Progenitor cell of endocrine pancreas (in vitro differentiated cells): ENCODE measurements at regions not wholly inside any gene's neighbourhood (a gene's known extent, or its start where the extent isn't known, plus 50 kb on each side); places are given as distances from the start of the nearest gene placed in this dataset.

ENCODE experiments used
- DNase-seq: peaks from one replicate; pipeline ENCODE4 v3.0.0; 2021; ENCODE audit warnings: low spot score; ENCODE audit not compliant: unreplicated experiment
- H3K27ac Mint-ChIP-seq: 2 replicates; pipeline ENCODE4 v1.8.0; 2021; ENCODE audit warnings: mild to moderate bottlenecking, moderate library complexity, mixed read lengths
- H3K27me3 Mint-ChIP-seq: 2 replicates; pipeline ENCODE4 v1.8.0; 2021; ENCODE audit warnings: mixed read lengths
- H3K36me3 Mint-ChIP-seq: 2 replicates; pipeline ENCODE4 v1.8.0; 2022; ENCODE audit warnings: mixed read lengths; ENCODE audit not compliant: insufficient read depth
- H3K4me1 Mint-ChIP-seq: 2 replicates; pipeline ENCODE4 v1.8.0; 2021; ENCODE audit warnings: low read depth, mixed read lengths
- H3K4me3 Mint-ChIP-seq: 2 replicates; pipeline ENCODE4 v1.8.0; 2021; ENCODE audit warnings: low read depth, mild to moderate bottlenecking, moderate library complexity, mixed read lengths
- H3K9me3 Mint-ChIP-seq: 2 replicates; pipeline ENCODE4 v1.8.0; 2021; ENCODE audit warnings: low read depth, mixed read lengths
- CTCF ChIP-seq: fragments of 200-600 bp; sonication (generic); IDR thresholded peaks from one replicate; pipeline ENCODE4 v1.5.0; 2021; ENCODE audit warnings: antibody characterized with exemption, mild to moderate bottlenecking; ENCODE audit not compliant: unreplicated experiment

GRCh38 chr18:75760208-75760607 lies 332.7 kb upstream of the SMIM21 start:
- Mint-ChIP-seq H3K36me3 (no peaks in the 10 kb centered on the region), H3K27me3 (peaks cover 38% of the 10 kb centered on the region), H3K9me3 (no peaks in the 10 kb centered on the region), H3K27ac (no peak overlapping the region), H3K4me3 (no peak overlapping the region), H3K4me1 (peaks cover 7% of the 10 kb centered on the region)
- TF ChIP-seq CTCF: no peak
- DNase-seq: no peak

DNA sequence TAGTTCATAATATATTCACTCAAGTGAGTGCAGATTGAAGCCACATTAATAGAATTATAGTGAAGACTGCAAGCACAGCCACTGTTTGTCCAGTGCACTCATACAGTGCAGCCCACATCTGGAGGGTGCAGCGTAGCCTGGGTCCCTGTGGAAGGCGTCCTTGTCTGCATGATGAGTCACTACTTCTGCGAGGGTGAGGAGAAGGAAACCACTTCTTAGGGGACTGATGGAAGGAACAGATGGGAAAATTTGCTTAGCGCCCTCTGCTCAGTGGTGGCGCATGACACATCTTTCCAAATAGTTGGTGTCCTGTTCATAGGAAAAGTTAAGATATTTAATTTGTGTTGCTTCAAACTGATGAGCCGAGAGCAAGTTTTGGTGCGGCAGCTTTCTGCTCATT lies 330.4 kb upstream of the SMIM21 start:
- peaks cover 32% of the 10 kb centered on the region for H3K27me3 Mint-ChIP-seq
- no peak for DNase-seq
- H3K27ac Mint-ChIP-seq: no peak overlapping the region
- peaks cover 7% of the 10 kb centered on the region for H3K4me1 Mint-ChIP-seq
- H3K36me3 Mint-ChIP-seq: no peaks in the 10 kb centered on the region
- H3K9me3 Mint-ChIP-seq: no peaks in the 10 kb centered on the region
- no peak overlapping the region for H3K4me3 Mint-ChIP-seq
- no peak for TF ChIP-seq CTCF

DNA sequence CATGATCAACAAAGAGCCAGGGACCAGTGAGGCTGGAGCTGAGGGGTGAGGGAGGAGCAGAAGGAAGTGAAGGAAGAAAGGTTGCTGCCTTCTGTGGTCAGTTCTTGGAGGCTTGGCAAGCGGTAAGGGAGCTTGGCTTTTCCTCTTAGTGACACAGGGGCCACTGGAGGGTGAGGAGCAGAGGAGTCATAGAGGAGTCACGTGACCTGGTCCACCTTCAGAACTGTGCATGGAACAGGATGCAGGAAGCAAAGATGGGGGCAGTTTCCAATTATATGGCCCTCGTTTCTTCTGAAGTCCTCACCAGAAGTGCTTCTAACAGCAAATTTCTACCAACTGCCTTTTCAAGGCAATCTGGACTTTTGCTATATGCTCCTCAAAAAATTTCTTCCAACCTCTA lies 326.9 kb upstream of the SMIM21 start:
- peaks cover 40% of the 10 kb centered on the region for H3K27me3 Mint-ChIP-seq
- H3K4me1 Mint-ChIP-seq: peaks cover 7% of the 10 kb centered on the region
- no peak overlapping the region for H3K4me3 Mint-ChIP-seq
- no peaks in the 10 kb centered on the region for H3K36me3 Mint-ChIP-seq
- no peak for DNase-seq
- no peaks in the 10 kb centered on the region for H3K9me3 Mint-ChIP-seq
- no peak overlapping the region for H3K27ac Mint-ChIP-seq
- TF ChIP-seq CTCF: no peak

- no peak for TF ChIP-seq CTCF
- Mint-ChIP-seq H3K27me3 (peaks cover 33% of the 10 kb centered on the region), H3K4me3 (no peak overlapping the region), H3K27ac (no peak overlapping the region), H3K9me3 (no peaks in the 10 kb centered on the region), H3K36me3 (no peaks in the 10 kb centered on the region), H3K4me1 (peaks cover 7% of the 10 kb centered on the region)
- no peak for DNase-seq
Measured at GRCh38 chr18:75753753-75754152, 326.2 kb upstream of the SMIM21 start.

DNA sequence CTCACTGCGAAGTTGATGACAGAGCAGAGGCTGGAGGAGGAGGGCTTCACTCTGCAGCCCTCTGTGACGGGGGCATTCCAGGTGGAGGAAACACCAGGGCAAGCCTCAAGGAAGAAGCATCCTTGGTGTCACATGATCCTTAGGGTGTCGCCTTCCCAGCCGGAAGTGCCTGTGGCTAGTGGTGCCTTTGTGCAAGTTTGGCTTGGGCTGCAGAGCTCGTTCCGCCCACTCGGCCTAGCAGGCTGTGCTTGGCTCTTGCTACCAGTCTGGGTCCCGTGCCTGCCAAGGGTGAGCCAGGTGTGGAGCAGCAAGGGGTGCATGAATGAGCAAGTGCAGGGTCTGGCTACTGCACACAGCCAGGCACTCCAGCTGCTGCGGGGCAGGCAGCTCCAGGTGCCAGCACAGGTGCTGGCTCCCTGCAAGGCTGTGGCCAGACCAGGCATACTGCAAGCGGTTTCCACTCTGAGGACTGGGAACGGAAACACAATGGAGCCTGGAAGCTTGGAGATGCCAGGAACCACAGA lies 325.3 kb upstream of the SMIM21 start:
- Mint-ChIP-seq H3K36me3 (no peaks in the 10 kb centered on the region), H3K4me3 (no peak overlapping the region), H3K27me3 (peaks cover 24% of the 10 kb centered on the region), H3K9me3 (no peaks in the 10 kb centered on the region), H3K4me1 (peaks cover 7% of the 10 kb centered on the region), H3K27ac (no peak overlapping the region)
- no peak for TF ChIP-seq CTCF
- DNase-seq: no peak
